GM12873 (cell line): ENCODE measurements at regions not wholly inside any gene's neighbourhood (a gene's known extent, or its start where the extent isn't known, plus 50 kb on each side); places are given as distances from the start of the nearest gene placed in this dataset.

ENCODE experiments used
- CTCF ChIP-seq: IDR thresholded peaks from 2 replicates; pipeline ENCODE4 v1.5.1; 2012; ENCODE audit warnings: low read depth, mild to moderate bottlenecking, moderate library complexity, low read length, control low read depth; ENCODE audit not compliant: insufficient read depth; ENCODE audit errors: missing control alignments

- TF ChIP-seq CTCF = no peak
Measured at GRCh38 chr10:44292390-44293002, 92.4 kb downstream of the CXCL12 start.

- TF ChIP-seq CTCF = no peak
Measured at GRCh38 chr10:44291091-44291490, 93.8 kb downstream of the CXCL12 start.

GRCh38 chr10:44289125-44289524, 95.8 kb downstream of the CXCL12 start:
- no peak for TF ChIP-seq CTCF

GRCh38 chr10:44287408-44287807, 97.5 kb downstream of the CXCL12 start:
- no peak for TF ChIP-seq CTCF

GRCh38 chr10:44284198-44285084, 100.5 kb downstream of the CXCL12 start:
- no peak for TF ChIP-seq CTCF

GRCh38 chr10:44282626-44283300, 102.1 kb downstream of the CXCL12 start:
- no peak for TF ChIP-seq CTCF

GRCh38 chr10:44281662-44282061, 103.2 kb downstream of the CXCL12 start:
- TF ChIP-seq CTCF = no peak
